ENCODE measurements at regions not wholly inside any gene's neighbourhood (a gene's known extent, or its start where the extent isn't known, plus 50 kb on each side); places are given as distances from the start of the nearest gene placed in this dataset.

DNA sequence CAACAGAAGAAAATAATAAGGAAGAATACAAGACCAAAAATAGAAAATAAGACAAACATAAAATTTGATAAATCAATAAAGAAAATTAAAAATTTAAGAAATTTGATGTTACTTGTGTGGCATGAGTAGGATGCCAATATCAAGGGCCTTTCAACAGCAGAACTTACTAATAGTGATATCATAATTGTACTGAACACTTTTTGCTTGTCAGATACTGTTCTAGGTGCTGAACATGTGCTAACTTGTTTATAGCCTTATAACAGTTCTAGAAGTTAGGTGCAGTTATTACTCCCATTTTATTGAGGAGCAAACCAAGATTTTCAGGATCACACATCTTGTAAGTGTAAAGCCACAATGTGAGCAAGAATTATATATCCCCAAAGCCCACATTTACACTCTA is 546.0 kb upstream of the EPHA5 start:
- Histone ChIP-seq H3K4me1 (ENCODE audit: control insufficient read depth, insufficient read depth, low read length) (no peaks in the 10 kb centered on the region), H3K4me3 (ENCODE audit: low read length) (no peak overlapping the region), H3K9me3 (replicated peaks; ENCODE audit: control insufficient read depth, low read depth, low read length) (no peaks in the 10 kb centered on the region), H3K36me3 (ENCODE audit: control insufficient read depth, insufficient read depth, low read length) (no peaks in the 10 kb centered on the region), H3K27ac (ENCODE audit: low read length) (no peak overlapping the region), H3K27me3 (ENCODE audit: control insufficient read depth, insufficient read depth, low read length) (no peaks in the 10 kb centered on the region)
- no peak for DNase-seq

DNA sequence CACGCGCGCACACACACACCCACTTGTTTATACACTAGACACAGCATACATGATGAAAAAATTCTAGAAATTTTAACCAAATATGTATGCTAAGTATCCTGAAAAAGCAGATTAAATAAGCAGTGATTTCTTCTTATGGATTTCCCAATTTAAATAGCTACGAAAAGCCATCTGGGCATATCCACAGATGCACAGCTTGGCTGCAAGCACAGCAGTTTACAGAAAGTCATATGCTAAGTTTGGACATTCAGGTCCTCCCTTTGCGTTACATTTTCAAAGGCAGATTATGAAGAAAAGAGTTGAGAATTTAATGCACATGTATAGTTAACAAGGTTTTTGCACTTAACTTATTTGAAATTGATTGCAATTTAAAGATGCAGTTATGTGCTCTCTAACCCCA is 542.2 kb upstream of the EPHA5 start:
- no peak overlapping the region for H3K27ac ChIP-seq (ENCODE audit: low read length)
- no peaks in the 10 kb centered on the region for H3K4me1 ChIP-seq (ENCODE audit: control insufficient read depth, insufficient read depth, low read length)
- no peaks in the 10 kb centered on the region for H3K36me3 ChIP-seq (ENCODE audit: control insufficient read depth, insufficient read depth, low read length)
- DNase-seq, result peak; percentile 55
- WGBS (ENCODE audit: insufficient coverage), result 60% methylated on average over 1 of the region's 5 CpGs
- no peaks in the 10 kb centered on the region for H3K27me3 ChIP-seq (ENCODE audit: control insufficient read depth, insufficient read depth, low read length)
- no peaks in the 10 kb centered on the region for H3K9me3 ChIP-seq (replicated peaks; ENCODE audit: control insufficient read depth, low read depth, low read length)
- H3K4me3 ChIP-seq (ENCODE audit: low read length), result no peak overlapping the region

DNA sequence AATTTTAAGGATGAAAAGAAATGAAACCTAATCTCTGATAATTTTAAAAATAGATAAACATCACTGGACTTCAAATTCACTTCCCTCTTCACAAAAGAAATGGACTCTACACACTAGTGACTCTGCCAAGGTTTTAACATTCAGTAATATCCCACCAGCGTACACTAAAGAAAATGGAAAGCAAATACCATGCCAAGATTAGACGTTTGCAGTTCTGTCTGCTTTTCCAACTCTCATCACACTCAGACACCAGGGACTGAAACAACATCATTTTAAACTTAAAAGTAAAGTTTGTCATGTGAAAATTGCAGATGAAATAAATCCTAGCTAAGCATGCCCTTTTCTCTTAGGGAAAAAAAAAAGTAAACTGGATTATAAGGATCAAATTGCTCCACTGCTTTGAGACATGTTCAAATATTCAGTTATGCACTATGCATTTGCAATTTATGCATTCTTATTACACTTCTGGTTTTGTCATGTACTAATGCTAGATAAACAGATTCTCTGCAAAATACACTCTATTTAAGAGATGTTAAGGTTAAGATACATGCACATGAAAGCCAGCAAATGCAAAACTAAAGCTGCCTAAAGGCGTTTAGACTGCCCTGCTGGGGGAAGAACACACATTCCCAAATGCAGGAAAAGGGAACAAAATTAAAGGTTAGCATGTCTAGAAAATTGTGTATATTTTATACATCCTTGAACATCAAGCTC is 534.4 kb upstream of the EPHA5 start:
- Histone ChIP-seq H3K36me3 (ENCODE audit: control insufficient read depth, insufficient read depth, low read length) (no peaks in the 10 kb centered on the region), H3K27ac (ENCODE audit: low read length) (no peak overlapping the region), H3K9me3 (replicated peaks; ENCODE audit: control insufficient read depth, low read depth, low read length) (no peaks in the 10 kb centered on the region), H3K27me3 (ENCODE audit: control insufficient read depth, insufficient read depth, low read length) (no peaks in the 10 kb centered on the region), H3K4me1 (ENCODE audit: control insufficient read depth, insufficient read depth, low read length) (no peaks in the 10 kb centered on the region), H3K4me3 (ENCODE audit: low read length) (no peak overlapping the region)
- DNase-seq, result peak; percentile 86
- no CpG with 5 or more reads among the region's 3 CpGs for WGBS (ENCODE audit: insufficient coverage)

DNA sequence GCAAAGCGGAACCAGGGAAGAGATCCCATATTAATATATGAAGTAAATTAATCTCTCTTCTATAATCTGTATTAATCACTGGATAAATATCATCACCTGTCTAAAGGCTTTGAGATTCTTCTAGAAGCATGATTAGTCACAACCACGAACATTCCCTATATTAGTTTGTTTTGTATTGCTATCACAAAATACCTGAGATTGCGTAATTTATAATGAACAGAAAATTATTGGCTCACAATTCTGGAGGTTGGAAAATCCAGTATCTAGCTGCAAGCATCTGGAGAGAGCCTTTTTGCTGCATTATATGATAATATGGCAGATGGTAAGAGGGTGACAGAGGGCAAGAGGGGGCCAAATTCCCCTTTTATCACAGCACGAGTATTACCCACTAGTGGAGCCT is 532.6 kb upstream of the EPHA5 start:
- Histone ChIP-seq H3K27ac (ENCODE audit: low read length) (no peak overlapping the region), H3K9me3 (replicated peaks; ENCODE audit: control insufficient read depth, low read depth, low read length) (no peaks in the 10 kb centered on the region), H3K4me1 (ENCODE audit: control insufficient read depth, insufficient read depth, low read length) (no peaks in the 10 kb centered on the region), H3K4me3 (ENCODE audit: low read length) (no peak overlapping the region), H3K27me3 (ENCODE audit: control insufficient read depth, insufficient read depth, low read length) (no peaks in the 10 kb centered on the region), H3K36me3 (ENCODE audit: control insufficient read depth, insufficient read depth, low read length) (no peaks in the 10 kb centered on the region)
- 100% methylated on average over 1 of the region's 4 CpGs for WGBS (ENCODE audit: insufficient coverage)
- no peak for DNase-seq

DNA sequence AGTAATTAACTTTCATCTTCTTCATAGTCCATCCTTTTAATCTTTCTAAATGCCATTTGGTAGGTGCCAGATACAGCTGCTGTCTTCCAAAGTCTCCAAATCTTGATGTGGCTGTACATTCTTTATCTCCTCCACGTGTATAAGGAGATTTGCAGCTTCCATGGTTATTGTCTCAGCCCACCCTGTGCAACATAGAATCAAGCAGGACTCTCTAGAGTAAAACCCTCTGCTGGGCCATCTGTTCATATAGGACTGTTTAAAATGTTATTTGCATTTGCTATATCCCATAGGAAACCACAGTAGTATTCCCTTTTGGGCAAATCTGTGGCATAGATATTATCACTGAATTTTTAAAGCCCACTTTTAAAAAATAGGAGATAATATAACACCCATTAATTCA is 527.2 kb upstream of the EPHA5 start:
- Histone ChIP-seq H3K4me1 (ENCODE audit: control insufficient read depth, insufficient read depth, low read length) (no peaks in the 10 kb centered on the region), H3K27me3 (ENCODE audit: control insufficient read depth, insufficient read depth, low read length) (no peaks in the 10 kb centered on the region), H3K36me3 (ENCODE audit: control insufficient read depth, insufficient read depth, low read length) (no peaks in the 10 kb centered on the region), H3K27ac (ENCODE audit: low read length) (no peak overlapping the region), H3K9me3 (replicated peaks; ENCODE audit: control insufficient read depth, low read depth, low read length) (no peaks in the 10 kb centered on the region), H3K4me3 (ENCODE audit: low read length) (no peak overlapping the region)
- DNase-seq, result no peak
- no CpG with 5 or more reads among the region's 1 CpG for WGBS (ENCODE audit: insufficient coverage)

DNA sequence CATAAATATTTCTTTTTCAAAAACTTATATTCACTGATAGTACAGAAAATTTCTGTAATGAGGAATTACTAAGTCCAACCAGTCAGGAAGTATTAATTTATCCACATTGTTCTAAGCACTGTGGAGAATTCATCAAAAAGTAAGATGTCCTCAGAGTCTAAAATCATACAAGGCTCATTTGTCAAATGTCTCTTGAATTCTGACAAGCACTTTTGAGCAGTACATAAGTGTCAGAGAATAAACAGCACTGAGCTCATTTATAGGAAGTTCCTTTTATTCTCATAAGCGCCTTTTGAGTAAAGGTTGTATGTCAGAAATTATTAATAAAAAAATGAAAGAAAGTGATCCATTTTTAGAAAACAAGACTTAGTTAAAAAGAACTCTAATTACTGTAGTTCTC is 523.2 kb upstream of the EPHA5 start:
- H3K27me3 ChIP-seq (ENCODE audit: control insufficient read depth, insufficient read depth, low read length), result no peaks in the 10 kb centered on the region
- no peaks in the 10 kb centered on the region for H3K36me3 ChIP-seq (ENCODE audit: control insufficient read depth, insufficient read depth, low read length)
- no peaks in the 10 kb centered on the region for H3K4me1 ChIP-seq (ENCODE audit: control insufficient read depth, insufficient read depth, low read length)
- WGBS (ENCODE audit: insufficient coverage), result no CpG with 5 or more reads among the region's 1 CpG
- no peaks in the 10 kb centered on the region for H3K9me3 ChIP-seq (replicated peaks; ENCODE audit: control insufficient read depth, low read depth, low read length)
- H3K4me3 ChIP-seq (ENCODE audit: low read length), result no peak overlapping the region
- H3K27ac ChIP-seq (ENCODE audit: low read length), result no peak overlapping the region
- no peak for DNase-seq

DNA sequence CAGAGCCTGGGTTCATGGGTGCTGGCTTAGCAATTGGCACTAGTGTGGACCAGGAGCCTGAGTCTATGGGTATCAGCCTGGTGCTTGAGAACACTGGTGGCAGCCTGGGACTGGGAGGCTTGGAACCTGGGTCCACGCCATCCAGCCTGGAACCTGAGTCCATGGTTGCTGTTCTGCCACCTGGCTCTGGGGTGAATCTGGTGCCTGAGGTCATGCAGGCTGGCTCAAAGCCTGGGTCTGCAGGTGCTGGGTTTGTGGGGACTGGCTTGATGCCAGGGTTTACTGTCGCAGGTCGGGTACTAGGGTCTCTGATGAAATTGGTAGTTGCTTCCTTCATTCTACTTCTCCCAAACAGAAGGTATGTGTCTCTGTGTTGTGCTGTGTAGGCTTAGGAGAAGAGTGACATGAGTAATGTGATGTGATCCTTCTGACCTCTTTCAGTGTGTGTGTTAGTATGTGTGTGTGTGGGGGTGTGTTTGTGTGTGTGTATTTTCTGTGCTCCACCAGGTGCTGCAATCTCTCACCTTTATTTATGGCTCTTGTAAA is 517.0 kb upstream of the EPHA5 start:
- 83% methylated on average over 1 of the region's 3 CpGs for WGBS (ENCODE audit: insufficient coverage)
- no peak for DNase-seq
- no peak overlapping the region for H3K4me3 ChIP-seq (ENCODE audit: low read length)
- no peaks in the 10 kb centered on the region for H3K9me3 ChIP-seq (replicated peaks; ENCODE audit: control insufficient read depth, low read depth, low read length)
- no peaks in the 10 kb centered on the region for H3K4me1 ChIP-seq (ENCODE audit: control insufficient read depth, insufficient read depth, low read length)
- H3K27ac ChIP-seq (ENCODE audit: low read length), result no peak overlapping the region
- no peaks in the 10 kb centered on the region for H3K36me3 ChIP-seq (ENCODE audit: control insufficient read depth, insufficient read depth, low read length)
- no peaks in the 10 kb centered on the region for H3K27me3 ChIP-seq (ENCODE audit: control insufficient read depth, insufficient read depth, low read length)

DNA sequence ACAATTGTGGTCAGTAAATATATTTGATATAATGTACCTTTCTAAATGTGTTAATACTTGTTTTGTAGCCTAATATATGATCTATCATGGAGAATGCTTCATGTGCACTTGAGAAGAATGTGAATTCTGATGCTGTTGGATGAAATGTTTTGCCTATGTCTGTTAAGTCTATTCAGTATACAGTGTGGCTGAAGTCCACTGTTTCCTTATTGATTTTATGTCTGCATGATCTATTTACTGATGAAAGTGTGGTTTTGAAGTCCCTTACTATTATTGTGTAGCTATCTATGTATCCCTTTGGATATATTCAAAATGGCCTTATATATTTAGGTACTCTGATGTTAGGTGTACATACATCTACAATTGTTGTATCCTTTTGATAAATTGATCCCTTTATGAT is 515.8 kb upstream of the EPHA5 start:
- H3K36me3 ChIP-seq (ENCODE audit: control insufficient read depth, insufficient read depth, low read length), result no peaks in the 10 kb centered on the region
- no peak overlapping the region for H3K4me3 ChIP-seq (ENCODE audit: low read length)
- no peak overlapping the region for H3K27ac ChIP-seq (ENCODE audit: low read length)
- H3K27me3 ChIP-seq (ENCODE audit: control insufficient read depth, insufficient read depth, low read length), result no peaks in the 10 kb centered on the region
- H3K9me3 ChIP-seq (replicated peaks; ENCODE audit: control insufficient read depth, low read depth, low read length), result no peaks in the 10 kb centered on the region
- no peaks in the 10 kb centered on the region for H3K4me1 ChIP-seq (ENCODE audit: control insufficient read depth, insufficient read depth, low read length)
- no peak for DNase-seq

DNA sequence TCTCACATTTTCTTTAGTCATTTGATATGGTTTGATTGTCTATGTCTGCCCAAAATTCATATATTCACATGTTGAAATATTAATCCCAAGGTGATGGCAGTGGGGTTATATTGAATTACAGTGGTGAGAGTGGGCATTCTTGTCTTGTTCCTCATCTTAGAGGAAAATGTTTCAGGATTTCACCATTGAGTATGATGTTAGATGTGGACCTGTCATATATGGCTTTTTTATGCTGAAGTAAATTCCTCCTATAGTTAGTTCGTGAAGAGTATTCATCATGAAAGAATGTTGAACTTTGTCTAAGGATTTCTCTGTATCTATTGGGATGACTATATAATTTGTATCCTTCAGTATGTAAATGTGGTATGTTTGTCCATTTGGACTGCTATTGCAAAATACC is 512.3 kb upstream of the EPHA5 start:
- H3K27ac ChIP-seq (ENCODE audit: low read length), result no peak overlapping the region

DNA sequence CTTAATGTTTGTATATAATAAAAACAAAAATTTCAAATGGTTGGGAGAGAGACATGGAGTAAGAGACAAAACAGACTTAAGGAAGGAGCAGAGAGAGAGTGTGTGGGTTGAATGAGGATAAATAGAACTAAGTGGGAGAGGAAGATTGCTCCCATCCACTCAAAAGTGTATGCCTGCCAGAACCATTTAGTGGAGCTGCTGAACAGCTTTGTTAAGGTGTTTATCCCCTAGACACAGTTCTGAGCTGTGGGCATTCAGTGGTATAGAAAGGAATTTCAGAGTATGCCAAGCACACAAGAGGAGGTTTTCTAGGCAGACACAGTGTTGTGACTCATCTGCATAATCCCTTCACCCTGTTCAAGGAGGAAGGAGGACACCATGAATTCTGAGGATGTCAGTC is 508.6 kb upstream of the EPHA5 start:
- no peaks in the 10 kb centered on the region for H3K4me1 ChIP-seq (ENCODE audit: control insufficient read depth, insufficient read depth, low read length)
- H3K4me3 ChIP-seq (ENCODE audit: low read length), result no peak overlapping the region
- DNase-seq, result no peak
- H3K27me3 ChIP-seq (ENCODE audit: control insufficient read depth, insufficient read depth, low read length), result no peaks in the 10 kb centered on the region
- H3K27ac ChIP-seq (ENCODE audit: low read length), result no peak overlapping the region
- H3K9me3 ChIP-seq (replicated peaks; ENCODE audit: control insufficient read depth, low read depth, low read length), result no peaks in the 10 kb centered on the region
- no peaks in the 10 kb centered on the region for H3K36me3 ChIP-seq (ENCODE audit: control insufficient read depth, insufficient read depth, low read length)

More for the DNA sequence above, 512.3 kb upstream of the EPHA5 start:
- DNase-seq, result no peak
- WGBS (ENCODE audit: insufficient coverage), result no CpG with 5 or more reads among the region's 1 CpG
- no peaks in the 10 kb centered on the region for H3K27me3 ChIP-seq (ENCODE audit: control insufficient read depth, insufficient read depth, low read length)
- no peaks in the 10 kb centered on the region for H3K4me1 ChIP-seq (ENCODE audit: control insufficient read depth, insufficient read depth, low read length)
- no peak overlapping the region for H3K4me3 ChIP-seq (ENCODE audit: low read length)
- H3K9me3 ChIP-seq (replicated peaks; ENCODE audit: control insufficient read depth, low read depth, low read length), result no peaks in the 10 kb centered on the region
- H3K36me3 ChIP-seq (ENCODE audit: control insufficient read depth, insufficient read depth, low read length), result no peaks in the 10 kb centered on the region

DNA sequence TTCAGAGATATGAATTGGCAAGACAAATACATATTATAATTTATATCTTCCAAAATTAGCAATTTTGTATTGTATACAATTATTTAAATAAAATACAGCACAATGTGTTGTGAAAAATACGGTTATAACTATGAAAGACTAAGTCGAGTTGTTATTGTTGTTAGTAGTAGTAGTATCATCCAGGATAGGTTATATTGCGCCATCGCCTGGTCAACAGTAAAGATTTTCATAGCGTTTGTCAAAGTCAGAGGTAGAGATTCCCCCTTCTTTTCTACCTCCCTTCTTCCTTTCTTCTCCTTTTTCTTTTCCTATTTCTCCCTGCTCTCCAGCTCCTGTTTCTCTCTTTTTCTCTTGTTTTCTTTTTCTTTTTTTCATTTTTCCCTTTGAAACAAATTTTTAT is 499.1 kb upstream of the EPHA5 start:
- Histone ChIP-seq H3K9me3 (replicated peaks; ENCODE audit: control insufficient read depth, low read depth, low read length) (peaks cover 7% of the 10 kb centered on the region), H3K27me3 (ENCODE audit: control insufficient read depth, insufficient read depth, low read length) (no peaks in the 10 kb centered on the region), H3K27ac (ENCODE audit: low read length) (no peak overlapping the region), H3K4me3 (ENCODE audit: low read length) (no peak overlapping the region), H3K4me1 (ENCODE audit: control insufficient read depth, insufficient read depth, low read length) (no peaks in the 10 kb centered on the region), H3K36me3 (ENCODE audit: control insufficient read depth, insufficient read depth, low read length) (no peaks in the 10 kb centered on the region)
- WGBS (ENCODE audit: insufficient coverage), result 60% methylated on average over 1 of the region's 5 CpGs
- peak; percentile 7 for DNase-seq

All from muscle of leg (tissue), 3 donors.